HepG2 (cell line): ENCODE measurements at regions not wholly inside any gene's neighbourhood (a gene's known extent, or its start where the extent isn't known, plus 50 kb on each side); places are given as distances from the start of the nearest gene placed in this dataset.
A peak's percentile ranks its signal among the peaks of the same experiment; 100 is the strongest.
"Not testable (repeated sequence)": the region's sequence is repeated elsewhere in the genome, so short reads cannot be mapped to it uniquely, and the experiment has no call there.

Experiments used
- ATAC-seq: fragments of 200-7000 bp; cut with Tn5 transposase; 3 replicates; pipeline ENCODE4 v1.9.1; 2020; ENCODE audit warnings: mild to moderate bottlenecking, moderate library complexity
- BruUV-seq: library from RNA; stranded (reverse); fragments of 400-500 nt; replicated peaks from 2 replicates; lab custom pipeline; 2021; lab: Mats Ljungman, UMichigan
- CTCF ChIA-PET: fragments of 300-600 bp; formaldehyde crosslinking; extraction: SDS; loops from one replicate; lab custom pipeline; 2021; ENCODE audit warnings: low total read pairs, inconsistent platforms, low intra/inter-chr PET ratio; lab: Yijun Ruan, JAX
- POLR2A ChIA-PET: fragments of 350-600 bp; sonication (Branson Sonifier 250); formaldehyde crosslinking; loops from one replicate; lab custom pipeline; 2020; ENCODE audit warnings: antibody characterized with exemption, inconsistent platforms; lab: Yijun Ruan, JAX
- DNase-seq: peaks from one replicate; pipeline ENCODE4 v3.0.0-alpha.2; 2015; ENCODE audit warnings: low spot score
- FAIRE-seq: peaks from 3 replicates; lab custom pipeline; 2011; peaks lifted over from hg19 to GRCh38; lab: Jason Lieb, UNC
- H2AFZ ChIP-seq: one replicate; pipeline ENCODE4 v1.6.1; 2011; ENCODE audit warnings: low read length, inconsistent platforms
- H3K27ac ChIP-seq: fragments of 300-600 bp; 3 replicates; pipeline ENCODE4 v1.8.0; 2011; ENCODE audit warnings: mixed run types, mild to moderate bottlenecking, mixed read lengths, low read length, inconsistent platforms; ENCODE audit not compliant: insufficient read depth; ENCODE audit errors: extremely low read length
- H3K27me3 ChIP-seq, 2 experiments: fragments of 200-600 bp in 1 of 2; 2 replicates in 1 of 2; 3 replicates in 1 of 2; pipeline versions ENCODE4 v1.6.0 to v1.8.0; 2011; ENCODE audit warnings: low read length in 2 of 2, mild to moderate bottlenecking in 2 of 2, moderate library complexity in 2 of 2, inconsistent platforms in 1 of 2; ENCODE audit not compliant: insufficient read depth in 2 of 2, control insufficient read depth in 1 of 2
- H3K36me3 ChIP-seq, 2 experiments: fragments of 200-600 bp in 1 of 2; replicated peaks in 1 of 2; 2 replicates in 1 of 2; 3 replicates in 1 of 2; pipeline versions ENCODE4 v1.5.1 to v1.8.0; 2011; ENCODE audit warnings: low read length in 2 of 2, inconsistent platforms in 1 of 2; ENCODE audit not compliant: insufficient read depth in 2 of 2, control insufficient read depth in 1 of 2
- H3K4me1 ChIP-seq: 2 replicates; pipeline ENCODE4 v1.5.1; 2012; ENCODE audit warnings: low read length, inconsistent platforms; ENCODE audit not compliant: insufficient read depth
- H3K4me2 ChIP-seq: 2 replicates; pipeline ENCODE4 v1.6.0; 2011; ENCODE audit warnings: low read depth, low read length, inconsistent platforms
- H3K4me3 ChIP-seq, 3 experiments: fragments of 200-600 bp in 1 of 3; sonication (generic), shearing (Covaris generic) in 1 of 3; replicated peaks in 1 of 3; 2 replicates each; pipeline ENCODE4 v1.5.1; 2011 to 2016; ENCODE audit warnings: low read length in 3 of 3, inconsistent platforms in 2 of 3, low read depth in 2 of 3, mild to moderate bottlenecking in 2 of 3, control low read depth in 1 of 3, mixed read lengths in 1 of 3; ENCODE audit not compliant: insufficient read depth in 1 of 3
- H3K79me2 ChIP-seq: one replicate; pipeline ENCODE4 v1.6.1; 2011; ENCODE audit warnings: low read length, inconsistent platforms; ENCODE audit not compliant: insufficient read depth
- H3K9ac ChIP-seq: 2 replicates; pipeline ENCODE4 v1.6.0; 2011; ENCODE audit warnings: mild to moderate bottlenecking, low read depth, low read length, inconsistent platforms; ENCODE audit not compliant: insufficient read depth
- H3K9me3 ChIP-seq: 2 replicates; pipeline ENCODE4 v1.5.1; 2012; ENCODE audit warnings: mild to moderate bottlenecking, low read length
- H4K20me1 ChIP-seq: 2 replicates; pipeline ENCODE4 v1.6.0; 2011; ENCODE audit warnings: inconsistent platforms, mild to moderate bottlenecking, low read length, moderate library complexity; ENCODE audit not compliant: insufficient read depth
- FUBP1 ChIP-seq: sonication (generic); formaldehyde crosslinking; IDR thresholded peaks from 2 replicates; pipeline ENCODE4 v1.5.1; 2020; ENCODE audit warnings: missing genetic modification reagents, mild to moderate bottlenecking, borderline replicate concordance
- WGBS: methylation state at CpG from one replicate; pipeline ENCODE4 v1.1.6; 2017; ENCODE audit warnings: low lambda C conversion rate; 5-methylcytosine and 5-hydroxymethylcytosine counted together
- in situ Hi-C: cut with HindIII; loops from 2 replicates; pipeline ENCODE4 v1.10.0; 2017; ENCODE audit warnings: low pct_unique_long_range_greater_than_20kb; ENCODE audit not compliant: extremely low pct_ligation_motif_present
- intact Hi-C: fragments of 100-400 bp; cut with micrococcal nuclease; formaldehyde crosslinking; loops from one replicate; pipeline ENCODE4 v1.10.0; 2022; ENCODE audit not compliant: unreplicated experiment

GRCh38 chrX:101823236-101823635 is 108.6 kb downstream of the ZMAT1 start:
- Histone ChIP-seq H3K27ac (no peak overlapping the region), H3K4me3 (no peak overlapping the region), H4K20me1 (no peaks in the 10 kb centered on the region), H3K27me3 (no peaks in the 10 kb centered on the region), H3K4me2 (no peak overlapping the region), H3K4me1 (no peaks in the 10 kb centered on the region), H3K9ac (no peak overlapping the region), H3K79me2 (no peaks in the 10 kb centered on the region), H3K9me3 (no peaks in the 10 kb centered on the region), H3K36me3 (no peaks in the 10 kb centered on the region), H2AFZ (no peak overlapping the region)
- in situ Hi-C loops (no loop called here), intact Hi-C loops (no loop called here)
- DNase-seq (no peak), FAIRE-seq (no peak), ATAC-seq (no peak)
- BruUV-seq, result no TSS peak
- CTCF ChIA-PET, result no interaction called here
- TF ChIP-seq FUBP1 (CRISPR knock-in tag), result no peak
- POLR2A ChIA-PET, result no interaction called here
- WGBS, result no CpG with 5 or more reads among the region's 2 CpGs

- DNase-seq, H3K9me3 ChIP-seq, H3K36me3 ChIP-seq, H3K79me2 ChIP-seq, ATAC-seq, H3K4me2 ChIP-seq, H3K4me3 ChIP-seq, POLR2A ChIA-PET, intact Hi-C loops, H3K4me1 ChIP-seq, H3K9ac ChIP-seq, BruUV-seq, H2AFZ ChIP-seq, in situ Hi-C loops, CTCF ChIA-PET, H3K27me3 ChIP-seq, H4K20me1 ChIP-seq, H3K27ac ChIP-seq: not testable (repeated sequence)
- WGBS, result 6% methylated on average over 1 of the region's 1 CpG
- peak; percentile 15 for FAIRE-seq
Observed at GRCh38 chrX:101817739-101818138, 114.1 kb downstream of the ZMAT1 start.
